ENCODE measurements at regions not wholly inside any gene's neighbourhood (a gene's known extent, or its start where the extent isn't known, plus 50 kb on each side); places are given as distances from the start of the nearest gene placed in this dataset.
A peak's percentile ranks its signal among the peaks of the same experiment; 100 is the strongest.
"Not testable (repeated sequence)": the region's sequence is repeated elsewhere in the genome, so short reads cannot be mapped to it uniquely, and the experiment has no call there.

GRCh38 chr20:50435397-50436051, 74.7 kb upstream of the PTPN1 start:
- no peak for DNase-seq

GRCh38 chr20:50436052-50436656, 74.0 kb upstream of the PTPN1 start:
- no peak for DNase-seq

- no peak for DNase-seq
Measured at GRCh38 chr20:50436696-50437095, 73.5 kb upstream of the PTPN1 start.

- peak in 1 of 2 donors; percentile 42 for DNase-seq
Measured at GRCh38 chr20:50438986-50439407, 71.2 kb upstream of the PTPN1 start.

GRCh38 chr20:50439539-50440453, 70.4 kb upstream of the PTPN1 start:
- no peak for DNase-seq

GRCh38 chr20:50442512-50442911, 67.7 kb upstream of the PTPN1 start:
- DNase-seq: no peak

- DNase-seq: no peak
Measured at GRCh38 chr20:50445354-50446151, 64.6 kb upstream of the PTPN1 start.

- no peak for DNase-seq
Measured at GRCh38 chr20:50446351-50447101, 63.7 kb upstream of the PTPN1 start.

- no peak for DNase-seq
Measured at GRCh38 chr20:50447102-50447804, 62.9 kb upstream of the PTPN1 start.

GRCh38 chr20:50447817-50448216, 62.4 kb upstream of the PTPN1 start:
- DNase-seq: no peak

GRCh38 chr20:50448625-50449403, 61.4 kb upstream of the PTPN1 start:
- DNase-seq: not testable (repeated sequence)

GRCh38 chr20:50449738-50450492, 60.3 kb upstream of the PTPN1 start:
- DNase-seq: no peak

GRCh38 chr20:50450493-50450826, 59.7 kb upstream of the PTPN1 start:
- no peak for DNase-seq

GRCh38 chr20:50450881-50451752, 59.1 kb upstream of the PTPN1 start:
- DNase-seq: no peak

GRCh38 chr20:50451792-50452425, 58.3 kb upstream of the PTPN1 start:
- not testable (repeated sequence) for DNase-seq

GRCh38 chr20:50453533-50454244, 56.5 kb upstream of the PTPN1 start:
- DNase-seq: no peak

- not testable (repeated sequence) for DNase-seq
Measured at GRCh38 chr20:50455245-50455644, 54.9 kb upstream of the PTPN1 start.
